A673 (cell line): ENCODE measurements at regions not wholly inside any gene's neighbourhood (a gene's known extent, or its start where the extent isn't known, plus 50 kb on each side); places are given as distances from the start of the nearest gene placed in this dataset.

ENCODE experiments used
- BruUV-seq: library from RNA; stranded (reverse); fragments of 400-500 nt; replicated peaks from 2 replicates; lab custom pipeline; 2021; lab: Mats Ljungman, UMichigan
- CTCF ChIA-PET: fragments of 300-600 bp; sonication (Branson Sonifier 250); formaldehyde crosslinking; loops from one replicate; lab custom pipeline; 2022; ENCODE audit warnings: antibody characterized with exemption; lab: Charles Lee
- POLR2A ChIA-PET: fragments of 300-600 bp; sonication (Branson Sonifier 250); formaldehyde crosslinking; loops from one replicate; lab custom pipeline; 2022; ENCODE audit warnings: antibody characterized with exemption; ENCODE audit not compliant: low non-redundant PET; lab: Charles Lee
- DNase-seq: peaks from one replicate; pipeline ENCODE4 v3.0.0-alpha.2; 2015; ENCODE audit warnings: low spot score
- H3K27ac ChIP-seq: fragments of 200-600 bp; sonication (generic); 2 replicates; pipeline ENCODE4 v1.5.1; 2016; ENCODE audit warnings: mixed run types, low read depth, mild to moderate bottlenecking, mixed read lengths, antibody characterized with exemption, low read length; ENCODE audit not compliant: poor library complexity, severe bottlenecking
- H3K27me3 ChIP-seq: fragments of 200-600 bp; sonication (generic); replicated peaks from 2 replicates; pipeline ENCODE4 v1.6.1; 2017; ENCODE audit warnings: mixed run types, low read depth, mild to moderate bottlenecking, mixed read lengths, antibody characterized with exemption, low read length; ENCODE audit not compliant: insufficient read depth, poor library complexity
- H3K36me3 ChIP-seq: fragments of 200-600 bp; sonication (generic); 2 replicates; pipeline ENCODE4 v1.6.1; 2016; ENCODE audit warnings: mixed run types, mild to moderate bottlenecking, mixed read lengths, antibody characterized with exemption, low read length; ENCODE audit not compliant: insufficient read depth, poor library complexity, severe bottlenecking
- H3K4me1 ChIP-seq: fragments of 200-600 bp; sonication (generic); 2 replicates; pipeline ENCODE4 v1.6.1; 2017; ENCODE audit warnings: mixed run types, mild to moderate bottlenecking, mixed read lengths, antibody characterized with exemption, low read length; ENCODE audit not compliant: insufficient read depth, poor library complexity, severe bottlenecking
- H3K4me3 ChIP-seq: fragments of 200-600 bp; sonication (generic); 2 replicates; pipeline ENCODE4 v1.5.1; 2016; ENCODE audit warnings: low read depth, mixed run types, mild to moderate bottlenecking, mixed read lengths, low read length; ENCODE audit not compliant: poor library complexity, severe bottlenecking
- H3K9me3 ChIP-seq: fragments of 200-600 bp; sonication (generic); 2 replicates; pipeline ENCODE4 v1.6.1; 2016; ENCODE audit warnings: mixed run types, low read depth, mild to moderate bottlenecking, mixed read lengths, antibody characterized with exemption, low read length; ENCODE audit not compliant: poor library complexity, severe bottlenecking
- EZH2 ChIP-seq: fragments of 200-600 bp; sonication (generic); IDR thresholded peaks from 2 replicates; pipeline ENCODE4 v1.6.1; 2017; ENCODE audit warnings: borderline replicate concordance, low read depth, mild to moderate bottlenecking, mixed read lengths, antibody characterized with exemption, low read length; ENCODE audit not compliant: poor library complexity, severe bottlenecking
- intact Hi-C: fragments of 100-400 bp; cut with micrococcal nuclease; formaldehyde crosslinking; loops from one replicate; pipeline ENCODE4 v1.10.0; 2022; ENCODE audit not compliant: unreplicated experiment
- TF ChIP-seq, protein P1 (sequence below): fragments of 300-800, 200-600 bp; sonication (generic); conservative IDR thresholded peaks from 2 replicates; pipeline ENCODE4 v1.5.1; 2017; ENCODE audit warnings: low read depth, mild to moderate bottlenecking, antibody characterized with exemption, low read length, moderate library complexity, mixed read lengths

DNA sequence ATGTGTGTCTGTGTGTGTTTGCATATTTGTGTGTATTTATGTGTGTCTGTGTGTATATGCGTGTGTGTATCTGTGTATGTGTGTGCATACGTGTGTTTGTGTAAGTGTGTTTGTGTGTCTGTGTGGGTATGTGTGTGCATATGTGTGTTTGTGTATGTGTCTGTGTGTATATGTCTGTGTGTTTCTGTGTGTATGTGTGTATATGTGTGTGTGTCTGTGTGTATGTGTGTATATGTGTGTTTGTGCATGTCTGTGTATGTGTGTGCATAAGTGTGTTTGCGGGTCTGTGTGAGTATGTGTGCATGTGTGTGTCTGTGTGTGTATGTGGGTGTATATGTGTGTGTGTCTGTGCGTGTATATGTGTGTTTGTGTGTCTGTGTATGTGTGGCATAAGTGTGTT lies 1030.5 kb upstream of the TMEM132C start:
- H3K36me3 ChIP-seq: no peaks in the 10 kb centered on the region

DNA sequence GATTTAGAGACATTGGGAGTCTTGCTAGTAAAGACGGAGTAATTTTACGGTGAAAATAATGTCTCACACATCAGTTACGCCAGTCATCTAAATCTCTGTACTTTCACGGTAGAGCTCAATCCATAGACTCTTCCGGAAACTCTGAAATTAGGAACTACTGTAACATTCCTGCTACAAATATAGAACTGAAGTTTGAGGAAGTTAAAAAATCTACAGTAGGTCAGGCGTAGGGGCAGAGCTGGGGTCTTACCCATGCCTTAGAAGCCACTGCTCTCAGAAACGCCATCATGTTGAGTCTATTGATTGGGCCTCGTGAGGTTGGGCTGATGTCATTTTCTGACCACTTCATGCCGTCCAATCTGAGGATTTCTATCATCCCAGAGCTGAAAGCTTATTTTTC lies 1029.8 kb upstream of the TMEM132C start:
- intact Hi-C loops: no loop called here
- CTCF ChIA-PET: no interaction called here
- Histone ChIP-seq H3K4me3 (no peak overlapping the region), H3K9me3 (no peaks in the 10 kb centered on the region), H3K27ac (no peak overlapping the region), H3K27me3 (no peaks in the 10 kb centered on the region), H3K36me3 (no peaks in the 10 kb centered on the region), H3K4me1 (peaks cover 24% of the 10 kb centered on the region)
- no peak for DNase-seq
- no TSS peak for BruUV-seq
- TF ChIP-seq EZH2: no peak
- TF ChIP-seq, protein P1, sequence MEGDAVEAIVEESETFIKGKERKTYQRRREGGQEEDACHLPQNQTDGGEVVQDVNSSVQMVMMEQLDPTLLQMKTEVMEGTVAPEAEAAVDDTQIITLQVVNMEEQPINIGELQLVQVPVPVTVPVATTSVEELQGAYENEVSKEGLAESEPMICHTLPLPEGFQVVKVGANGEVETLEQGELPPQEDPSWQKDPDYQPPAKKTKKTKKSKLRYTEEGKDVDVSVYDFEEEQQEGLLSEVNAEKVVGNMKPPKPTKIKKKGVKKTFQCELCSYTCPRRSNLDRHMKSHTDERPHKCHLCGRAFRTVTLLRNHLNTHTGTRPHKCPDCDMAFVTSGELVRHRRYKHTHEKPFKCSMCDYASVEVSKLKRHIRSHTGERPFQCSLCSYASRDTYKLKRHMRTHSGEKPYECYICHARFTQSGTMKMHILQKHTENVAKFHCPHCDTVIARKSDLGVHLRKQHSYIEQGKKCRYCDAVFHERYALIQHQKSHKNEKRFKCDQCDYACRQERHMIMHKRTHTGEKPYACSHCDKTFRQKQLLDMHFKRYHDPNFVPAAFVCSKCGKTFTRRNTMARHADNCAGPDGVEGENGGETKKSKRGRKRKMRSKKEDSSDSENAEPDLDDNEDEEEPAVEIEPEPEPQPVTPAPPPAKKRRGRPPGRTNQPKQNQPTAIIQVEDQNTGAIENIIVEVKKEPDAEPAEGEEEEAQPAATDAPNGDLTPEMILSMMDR: no peak
- POLR2A ChIA-PET: no interaction called here

More for the DNA sequence above, 1030.5 kb upstream of the TMEM132C start:
- DNase-seq: no peak
- ChIA-PET POLR2A (no interaction called here), CTCF (no interaction called here)
- BruUV-seq: no TSS peak
- intact Hi-C loops: no loop called here
- Histone ChIP-seq H3K9me3 (no peaks in the 10 kb centered on the region), H3K27me3 (no peaks in the 10 kb centered on the region), H3K27ac (no peak overlapping the region), H3K4me3 (no peak overlapping the region), H3K4me1 (peaks cover 19% of the 10 kb centered on the region)
- TF ChIP-seq EZH2: no peak
- TF ChIP-seq, protein P1: no peak

DNA sequence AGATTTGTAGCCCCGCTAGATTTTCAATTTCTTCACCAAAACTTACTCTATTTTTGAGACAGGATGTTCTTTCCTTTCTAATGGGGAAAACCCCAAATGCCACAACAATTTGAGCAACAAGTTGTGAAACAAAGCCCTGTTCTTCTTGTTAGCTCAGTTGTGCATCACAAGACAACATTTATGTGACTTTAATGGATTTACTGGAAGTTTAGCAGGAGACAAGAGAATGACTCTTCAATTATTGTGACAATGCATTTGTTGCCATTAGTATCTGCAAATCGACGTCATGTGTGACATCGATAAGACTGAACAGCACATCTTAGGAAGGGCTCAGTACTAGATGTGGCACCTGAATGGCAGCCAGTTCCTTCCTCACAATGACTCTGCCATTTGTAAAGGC lies 1028.9 kb upstream of the TMEM132C start:
- CTCF ChIA-PET: no interaction called here
- Histone ChIP-seq H3K4me1 (peaks cover 24% of the 10 kb centered on the region), H3K27ac (no peak overlapping the region), H3K4me3 (no peak overlapping the region), H3K36me3 (no peaks in the 10 kb centered on the region), H3K27me3 (no peaks in the 10 kb centered on the region), H3K9me3 (no peaks in the 10 kb centered on the region)
- no TSS peak for BruUV-seq
- no peak for TF ChIP-seq EZH2
- TF ChIP-seq, protein P1: no peak
- DNase-seq: no peak
- intact Hi-C loops: no loop called here
- POLR2A ChIA-PET: no interaction called here
